Esophagus muscularis mucosa (tissue), 4 donors: ENCODE measurements at regions not wholly inside any gene's neighbourhood (a gene's known extent, or its start where the extent isn't known, plus 50 kb on each side); places are given as distances from the start of the nearest gene placed in this dataset.

Source experiments
- DNase-seq: peaks from one replicate; pipeline ENCODE4 v3.0.0-alpha.2; 2017; ENCODE audit errors: extremely low spot score
- H3K27ac ChIP-seq, 4 donors: fragments of 200-600 bp; sonication (generic); replicated peaks in 1 of 4; 1 replicate in 3 of 4; 2 replicates in 1 of 4; pipeline ENCODE4 v1.5.1; 2016 to 2019; ENCODE audit warnings: mild to moderate bottlenecking in 1 of 4
- H3K27me3 ChIP-seq, 4 donors: fragments of 200-600 bp; sonication (generic); one replicate each; pipeline versions ENCODE4 v1.5.1 to v1.6.0; 2016 to 2019
- H3K36me3 ChIP-seq, 4 donors: fragments of 200-600 bp; sonication (generic); one replicate each; pipeline ENCODE4 v1.5.1; 2016 to 2019
- H3K4me1 ChIP-seq, 4 donors: fragments of 200-600 bp; sonication (generic); one replicate each; pipeline ENCODE4 v1.5.1; 2016 to 2019
- H3K4me3 ChIP-seq, 4 donors: fragments of 200-600 bp; sonication (generic); 1 replicate in 2 of 4; 2 replicates in 2 of 4; pipeline ENCODE4 v1.5.1; 2016 to 2019; ENCODE audit warnings: mild to moderate bottlenecking in 4 of 4, moderate library complexity in 1 of 4
- H3K9me3 ChIP-seq, 4 donors: fragments of 200-600 bp; sonication (generic); 1 replicate in 3 of 4; 2 replicates in 1 of 4; pipeline ENCODE4 v1.5.1; 2016 to 2019
- EP300 ChIP-seq: sonication (generic); formaldehyde crosslinking; IDR thresholded peaks from one replicate; pipeline ENCODE4 v1.6.1; 2017; ENCODE audit warnings: antibody characterized with exemption
- POLR2A ChIP-seq: fragments of 450-650 bp; IDR thresholded peaks from one replicate; pipeline ENCODE4 v1.6.1; 2017; ENCODE audit warnings: antibody characterized with exemption, moderate library complexity, mild to moderate bottlenecking, low read depth
- POLR2AphosphoS5 ChIP-seq, 2 donors: sonication (generic); formaldehyde crosslinking; IDR thresholded peaks; one replicate each; pipeline ENCODE4 v1.6.1; 2017; ENCODE audit warnings: antibody characterized with exemption in 2 of 2
- WGBS: methylation state at CpG from one replicate; pipeline ENCODE4 v1.1.5; 2018; 5-methylcytosine and 5-hydroxymethylcytosine counted together
- intact Hi-C: fragments of 100-400 bp; cut with DNase I; formaldehyde crosslinking; loops from one replicate; pipeline ENCODE4 v1.15.1; 2023
- TF ChIP-seq, protein P1 (sequence below), 3 experiments: fragments of 200-600 bp in 2 of 3; fragments of 450-650 bp in 1 of 3; sonication (generic) in 2 of 3; IDR thresholded peaks; one replicate each; pipeline ENCODE4 v1.5.1; 2017 to 2019; ENCODE audit warnings: antibody characterized with exemption in 3 of 3, mild to moderate bottlenecking in 2 of 3, moderate library complexity in 1 of 3

DNA sequence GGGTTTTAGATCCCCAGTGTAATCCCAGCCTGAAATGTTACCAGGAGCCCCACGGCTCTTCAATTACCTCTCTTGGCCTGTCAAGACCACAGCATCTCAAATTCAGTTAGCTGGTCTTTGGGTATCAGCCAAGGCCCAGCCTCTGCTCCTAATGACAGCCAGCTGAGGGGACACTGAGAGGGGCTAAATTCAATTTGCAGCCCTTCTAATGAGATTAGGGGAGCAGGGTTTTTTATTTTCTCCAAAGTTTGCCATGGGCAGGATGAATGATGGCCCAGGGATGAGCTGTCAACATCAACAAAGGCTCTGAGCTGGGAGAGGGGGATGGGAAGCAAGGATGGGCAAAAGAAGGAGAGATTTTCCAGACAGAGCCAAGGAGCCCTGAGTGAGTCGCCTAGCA lies 116.8 kb upstream of the TBX20 start:
- TF ChIP-seq POLR2AphosphoS5 (IDR thresholded peaks at IDR 0.05) (no peak), EP300 (no peak), POLR2A (no peak)
- TF ChIP-seq, protein P1, sequence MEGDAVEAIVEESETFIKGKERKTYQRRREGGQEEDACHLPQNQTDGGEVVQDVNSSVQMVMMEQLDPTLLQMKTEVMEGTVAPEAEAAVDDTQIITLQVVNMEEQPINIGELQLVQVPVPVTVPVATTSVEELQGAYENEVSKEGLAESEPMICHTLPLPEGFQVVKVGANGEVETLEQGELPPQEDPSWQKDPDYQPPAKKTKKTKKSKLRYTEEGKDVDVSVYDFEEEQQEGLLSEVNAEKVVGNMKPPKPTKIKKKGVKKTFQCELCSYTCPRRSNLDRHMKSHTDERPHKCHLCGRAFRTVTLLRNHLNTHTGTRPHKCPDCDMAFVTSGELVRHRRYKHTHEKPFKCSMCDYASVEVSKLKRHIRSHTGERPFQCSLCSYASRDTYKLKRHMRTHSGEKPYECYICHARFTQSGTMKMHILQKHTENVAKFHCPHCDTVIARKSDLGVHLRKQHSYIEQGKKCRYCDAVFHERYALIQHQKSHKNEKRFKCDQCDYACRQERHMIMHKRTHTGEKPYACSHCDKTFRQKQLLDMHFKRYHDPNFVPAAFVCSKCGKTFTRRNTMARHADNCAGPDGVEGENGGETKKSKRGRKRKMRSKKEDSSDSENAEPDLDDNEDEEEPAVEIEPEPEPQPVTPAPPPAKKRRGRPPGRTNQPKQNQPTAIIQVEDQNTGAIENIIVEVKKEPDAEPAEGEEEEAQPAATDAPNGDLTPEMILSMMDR (IDR thresholded peaks at IDR 0.05) = no peak
- Histone ChIP-seq H3K27me3 (no peaks in the 10 kb centered on the region), H3K9me3 (no peaks in the 10 kb centered on the region), H3K27ac (no peak overlapping the region), H3K4me3 (no peak overlapping the region), H3K36me3 (no peaks in the 10 kb centered on the region), H3K4me1 (peaks cover 0 to 8% (median 0%) of the 10 kb centered on the region in 4 donors)
- intact Hi-C loops = no loop called here
- DNase-seq = no peak
- 86% methylated on average over 2 of the region's 2 CpGs for WGBS

DNA sequence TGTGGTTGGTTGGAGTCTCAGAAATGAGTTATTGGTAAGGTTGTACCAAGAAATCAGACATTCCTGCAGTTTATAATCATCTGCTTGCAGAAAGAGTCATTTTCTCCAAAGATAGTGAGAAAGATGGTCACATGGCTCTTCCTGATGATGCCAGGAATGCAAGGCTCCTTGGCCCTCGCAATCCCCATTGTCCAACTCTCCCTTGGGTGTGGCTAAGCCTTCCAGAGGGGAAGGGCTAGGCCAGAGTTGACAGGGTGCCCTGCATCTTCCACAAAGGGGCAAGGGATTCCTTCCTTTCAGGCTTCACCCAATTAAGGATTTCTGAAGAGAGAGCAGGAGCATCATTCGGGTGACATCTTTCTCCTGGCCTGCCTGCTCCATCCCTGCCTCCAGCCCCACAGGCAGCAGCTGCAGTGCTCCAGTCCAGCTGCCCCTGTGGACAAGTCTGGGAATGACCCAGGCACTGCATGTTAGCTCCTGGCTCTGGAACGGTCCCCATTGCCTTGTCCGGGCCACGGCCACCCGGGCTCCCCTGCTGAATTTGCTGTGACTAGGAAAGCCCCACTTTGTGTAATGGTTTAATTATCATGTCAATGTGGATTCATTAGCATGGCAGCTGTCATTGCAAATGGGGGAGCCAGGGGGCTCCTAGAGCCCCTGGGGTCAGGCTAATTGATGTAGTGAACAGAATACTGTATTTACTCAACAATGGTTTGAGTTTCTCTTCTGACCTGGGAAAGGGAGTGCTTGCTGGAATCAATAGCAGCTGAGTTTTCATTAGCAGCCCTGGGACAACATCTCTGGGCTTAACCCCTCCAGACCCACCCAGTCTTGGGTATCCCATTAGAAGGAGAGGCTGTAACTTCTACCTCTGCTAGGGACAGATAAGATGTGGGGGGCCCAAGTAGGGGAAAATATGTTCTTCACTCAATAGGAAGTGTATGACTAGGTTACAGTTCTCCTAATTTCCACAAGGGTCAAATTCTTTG lies 112.6 kb upstream of the TBX20 start:
- DNase-seq = peak; percentile 81
- intact Hi-C loops = loop anchor here (10.0 kb wide), 1 partner anchor 58 kb away; no protein-coding TSS in a partner anchor

DNA sequence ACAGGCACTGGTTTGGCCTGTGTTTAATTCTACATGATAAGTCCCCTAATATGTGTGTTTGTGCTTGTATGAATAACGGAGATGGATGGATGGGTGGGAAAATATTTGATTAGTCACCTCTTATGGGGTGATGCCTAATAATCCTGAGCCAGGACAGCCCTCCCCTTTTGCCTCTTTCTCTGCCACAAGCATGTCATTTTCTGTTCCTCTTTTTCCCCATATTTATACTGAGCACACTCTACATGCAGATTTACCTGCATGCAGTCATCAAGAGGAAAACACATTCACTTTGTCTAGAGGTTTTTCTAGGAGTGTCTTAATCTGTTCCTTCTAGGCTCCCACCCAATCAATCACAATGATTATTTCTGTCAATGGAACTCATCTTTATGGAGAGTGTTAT lies 111.6 kb upstream of the TBX20 start:
- H3K27ac ChIP-seq = no peak overlapping the region
- no peaks in the 10 kb centered on the region for H3K9me3 ChIP-seq
- no peaks in the 10 kb centered on the region for H3K27me3 ChIP-seq
- 87% methylated on average over 1 of the region's 1 CpG for WGBS
- DNase-seq = peak; percentile 57
- no peaks in the 10 kb centered on the region for H3K36me3 ChIP-seq
- TF ChIP-seq EP300 (no peak), POLR2AphosphoS5 (IDR thresholded peaks at IDR 0.05) (no peak), POLR2A (no peak)
- TF ChIP-seq, protein P1 (IDR thresholded peaks at IDR 0.05) = no peak
- no peaks in the 10 kb centered on the region for H3K4me1 ChIP-seq
- intact Hi-C loops = loop anchor here (10.0 kb wide), 1 partner anchor 59 kb away; no protein-coding TSS in a partner anchor
- no peak overlapping the region for H3K4me3 ChIP-seq

More for the DNA sequence above, 112.6 kb upstream of the TBX20 start:
- no peaks in the 10 kb centered on the region for H3K27me3 ChIP-seq
- H3K4me3 ChIP-seq = no peak overlapping the region
- H3K4me1 ChIP-seq = no peaks in the 10 kb centered on the region
- no peak for TF ChIP-seq EP300
- TF ChIP-seq POLR2A = no peak
- TF ChIP-seq, protein P1 (IDR thresholded peaks at IDR 0.05) = no peak
- TF ChIP-seq POLR2AphosphoS5 (IDR thresholded peaks at IDR 0.05) = no peak
- 69% methylated on average over 2 of the region's 6 CpGs for WGBS
- H3K9me3 ChIP-seq = no peaks in the 10 kb centered on the region
- no peak overlapping the region for H3K27ac ChIP-seq
- H3K36me3 ChIP-seq = no peaks in the 10 kb centered on the region

DNA sequence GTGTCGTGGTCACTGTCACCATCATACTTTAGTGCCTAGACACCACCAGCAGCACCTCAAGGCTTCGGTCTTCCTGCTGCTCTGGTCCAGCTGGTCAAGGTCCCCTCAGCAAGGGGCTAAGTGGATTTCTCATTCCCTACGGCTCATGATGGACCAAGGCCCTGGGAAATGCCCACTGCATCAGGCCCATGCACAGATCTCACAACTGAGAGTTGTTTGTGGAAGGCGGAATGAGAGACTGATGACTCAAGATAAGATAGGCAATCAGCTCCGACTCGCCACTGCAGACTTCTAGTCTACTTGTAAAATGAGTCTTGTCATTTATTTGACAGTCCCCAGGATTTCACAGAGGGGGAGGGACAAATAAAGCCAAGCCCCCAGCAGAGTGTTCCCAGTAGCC lies 108.4 kb upstream of the TBX20 start:
- no peaks in the 10 kb centered on the region for H3K4me1 ChIP-seq
- WGBS = 84% methylated on average over 6 of the region's 6 CpGs
- no peaks in the 10 kb centered on the region for H3K36me3 ChIP-seq
- DNase-seq = peak; percentile 89
- no peak overlapping the region for H3K27ac ChIP-seq
- H3K9me3 ChIP-seq = peaks cover 0 to 12% (median 3%) of the 10 kb centered on the region in 4 donors
- TF ChIP-seq POLR2A (no peak), POLR2AphosphoS5 (IDR thresholded peaks at IDR 0.05) (no peak), EP300 (no peak)
- TF ChIP-seq, protein P1 (IDR thresholded peaks at IDR 0.05) = no peak
- intact Hi-C loops = loop anchor here (10.0 kb wide), 1 partner anchor 62 kb away; no protein-coding TSS in a partner anchor
- no peak overlapping the region for H3K4me3 ChIP-seq
- no peaks in the 10 kb centered on the region for H3K27me3 ChIP-seq
